OCI-LY7 (cell line): ENCODE measurements at regions not wholly inside any gene's neighbourhood (a gene's known extent, or its start where the extent isn't known, plus 50 kb on each side); places are given as distances from the start of the nearest gene placed in this dataset.
"Not testable (repeated sequence)": the region's sequence is repeated elsewhere in the genome, so short reads cannot be mapped to it uniquely, and the experiment has no call there.

Experiments used
- BruUV-seq: library from RNA; stranded (reverse); fragments of 400-500 nt; replicated peaks from 2 replicates; lab custom pipeline; 2021; lab: Mats Ljungman, UMichigan
- CTCF ChIA-PET: fragments of 300-600 bp; sonication (Branson Sonifier 250); formaldehyde crosslinking; loops from one replicate; lab custom pipeline; 2022; ENCODE audit warnings: antibody characterized with exemption; ENCODE audit not compliant: unreplicated experiment; lab: Charles Lee
- POLR2A ChIA-PET: fragments of 300-600 bp; sonication (Branson Sonifier 250); formaldehyde crosslinking; loops from one replicate; lab custom pipeline; 2022; ENCODE audit warnings: antibody characterized with exemption; lab: Charles Lee
- DNase-seq: peaks from one replicate; pipeline ENCODE4 v3.0.0-alpha.2; 2015; ENCODE audit warnings: low spot score
- H2AFZ ChIP-seq: fragments of 200-600 bp; sonication (generic), shearing (Covaris generic); 2 replicates; pipeline ENCODE4 v1.6.1; 2014; ENCODE audit warnings: mild to moderate bottlenecking, antibody characterized with exemption, low read length, moderate library complexity
- H3K27ac ChIP-seq: fragments of 200-600 bp; sonication (generic); 2 replicates; pipeline ENCODE4 v1.5.1; 2014; ENCODE audit warnings: mixed run types, low read depth, mild to moderate bottlenecking, moderate library complexity, low read length, inconsistent platforms; ENCODE audit not compliant: poor library complexity, severe bottlenecking
- H3K36me3 ChIP-seq: fragments of 200-600 bp; sonication (generic); 2 replicates; pipeline ENCODE4 v1.6.1; 2014; ENCODE audit warnings: mild to moderate bottlenecking, antibody characterized with exemption, low read length, moderate library complexity, mixed read lengths; ENCODE audit not compliant: insufficient read depth
- H3K4me1 ChIP-seq: fragments of 200-600 bp; sonication (generic); 2 replicates; pipeline ENCODE4 v1.5.1; 2014; ENCODE audit warnings: mild to moderate bottlenecking, low read length; ENCODE audit not compliant: insufficient read depth, poor library complexity, severe bottlenecking
- H3K4me2 ChIP-seq: fragments of 200-600 bp; sonication (generic); 2 replicates; pipeline ENCODE4 v1.6.1; 2014; ENCODE audit warnings: mild to moderate bottlenecking, low read length
- H3K4me3 ChIP-seq: fragments of 200-600 bp; sonication (generic); 2 replicates; pipeline ENCODE4 v1.5.1; 2014; ENCODE audit warnings: mild to moderate bottlenecking, low read depth, low read length; ENCODE audit not compliant: poor library complexity, severe bottlenecking
- H3K79me2 ChIP-seq: fragments of 200-600 bp; sonication (generic); 2 replicates; pipeline ENCODE4 v1.6.1; 2016; ENCODE audit warnings: low read depth, mild to moderate bottlenecking, low read length, moderate library complexity, mixed read lengths; ENCODE audit not compliant: insufficient read depth
- H3K9me2 ChIP-seq: fragments of 200-600 bp; sonication (generic); 2 replicates; pipeline ENCODE4 v1.6.1; 2016; ENCODE audit warnings: mild to moderate bottlenecking, low read length, mixed read lengths; ENCODE audit not compliant: insufficient read depth
- H3K9me3 ChIP-seq: fragments of 200-600 bp; sonication (generic); 2 replicates; pipeline ENCODE4 v1.6.1; 2014; ENCODE audit warnings: mild to moderate bottlenecking, mixed run types, low read length, mixed read lengths
- H4K20me1 ChIP-seq: fragments of 200-600 bp; sonication (generic); 2 replicates; pipeline ENCODE4 v1.6.1; 2014; ENCODE audit warnings: mild to moderate bottlenecking, antibody characterized with exemption, low read length, moderate library complexity, mixed read lengths; ENCODE audit not compliant: insufficient read depth
- CTCF ChIP-seq: fragments of 200-600 bp; sonication (generic); conservative IDR thresholded peaks from 2 replicates; pipeline ENCODE4 v1.5.1; 2014; ENCODE audit warnings: mild to moderate bottlenecking, antibody characterized with exemption, low read length, moderate library complexity, mixed read lengths
- EZH2phosphoT487 ChIP-seq: fragments of 200-600 bp; sonication (generic); IDR thresholded peaks from 2 replicates; pipeline ENCODE4 v1.6.1; 2018; ENCODE audit warnings: low read depth, borderline replicate concordance, mild to moderate bottlenecking, mixed run types, antibody characterized with exemption, low read length, moderate library complexity, mixed read lengths
- intact Hi-C: fragments of 100-400 bp; cut with micrococcal nuclease; formaldehyde crosslinking; loops from one replicate; pipeline ENCODE4 v1.10.0; 2022; ENCODE audit not compliant: unreplicated experiment

GRCh38 chr10:28087661-28088351, 88.9 kb upstream of the ODAD2 start:
- H4K20me1 ChIP-seq: no peaks in the 10 kb centered on the region
- DNase-seq: no peak
- H3K4me2 ChIP-seq: no peak overlapping the region
- intact Hi-C loops: no loop called here
- H3K9me2 ChIP-seq: no peaks in the 10 kb centered on the region
- TF ChIP-seq EZH2phosphoT487 (no peak), CTCF (no peak)
- 0 out of 2 replicates have a peak, but pooled peaks cover 12% of the 10 kb centered on the region for H3K36me3 ChIP-seq
- no peaks in the 10 kb centered on the region for H3K79me2 ChIP-seq
- no TSS peak for BruUV-seq
- ChIA-PET CTCF (no interaction called here), POLR2A (no interaction called here)
- no peaks in the 10 kb centered on the region for H3K4me1 ChIP-seq
- no peak overlapping the region for H2AFZ ChIP-seq
- no peak overlapping the region for H3K4me3 ChIP-seq
- no peaks in the 10 kb centered on the region for H3K9me3 ChIP-seq
- H3K27ac ChIP-seq: no peak overlapping the region

- H3K4me1 ChIP-seq, H3K9me2 ChIP-seq, H3K79me2 ChIP-seq, H4K20me1 ChIP-seq, BruUV-seq, H3K9me3 ChIP-seq, CTCF ChIA-PET, intact Hi-C loops, H3K27ac ChIP-seq, H3K4me3 ChIP-seq, DNase-seq, H3K4me2 ChIP-seq, H2AFZ ChIP-seq, POLR2A ChIA-PET: not testable (repeated sequence)
- H3K36me3 ChIP-seq: 0 out of 2 replicates have a peak, but pooled peaks cover 12% of the 10 kb centered on the region
These were observed 86.9 kb upstream of the ODAD2 start for GRCh38 chr10:28085760-28086159.

GRCh38 chr10:28082885-28083284, 84.0 kb upstream of the ODAD2 start:
- BruUV-seq: no TSS peak
- Histone ChIP-seq H3K4me2 (no peak overlapping the region), H3K4me1 (no peaks in the 10 kb centered on the region), H3K27ac (no peak overlapping the region), H3K36me3 (0 out of 2 replicates have a peak, but pooled peaks cover 4% of the 10 kb centered on the region), H4K20me1 (no peaks in the 10 kb centered on the region), H3K9me3 (no peaks in the 10 kb centered on the region), H3K79me2 (no peaks in the 10 kb centered on the region), H3K9me2 (no peaks in the 10 kb centered on the region), H3K4me3 (no peak overlapping the region), H2AFZ (no peak overlapping the region)
- POLR2A ChIA-PET: interaction anchor here (0.7 kb wide), 2 partner anchors 10 to 1795 kb away, joined by 3 to 8 read pairs; no protein-coding TSS in a partner anchor
- CTCF ChIA-PET: no interaction called here
- DNase-seq: no peak
- no peak for TF ChIP-seq EZH2phosphoT487
- TF ChIP-seq CTCF: no peak
- intact Hi-C loops: no loop called here
